Testis (tissue), 2 donors: ENCODE measurements at regions not wholly inside any gene's neighbourhood (a gene's known extent, or its start where the extent isn't known, plus 50 kb on each side); places are given as distances from the start of the nearest gene placed in this dataset.
"Not testable (repeated sequence)": the region's sequence is repeated elsewhere in the genome, so short reads cannot be mapped to it uniquely, and the experiment has no call there.

ENCODE experiments used
- POLR2A ChIP-seq: fragments of 450-650 bp; IDR thresholded peaks from one replicate; pipeline ENCODE4 v1.6.1; 2017; ENCODE audit warnings: antibody characterized with exemption, mild to moderate bottlenecking, moderate library complexity
- TF ChIP-seq, protein P1 (sequence below), 3 experiments: fragments of 450-650 bp in 2 of 3; fragments of 200-600 bp in 1 of 3; sonication (generic) in 1 of 3; IDR thresholded peaks; one replicate each; pipeline ENCODE4 v1.5.1; 2016 to 2019; ENCODE audit warnings: antibody characterized with exemption in 3 of 3, mild to moderate bottlenecking in 2 of 3, moderate library complexity in 1 of 3

DNA sequence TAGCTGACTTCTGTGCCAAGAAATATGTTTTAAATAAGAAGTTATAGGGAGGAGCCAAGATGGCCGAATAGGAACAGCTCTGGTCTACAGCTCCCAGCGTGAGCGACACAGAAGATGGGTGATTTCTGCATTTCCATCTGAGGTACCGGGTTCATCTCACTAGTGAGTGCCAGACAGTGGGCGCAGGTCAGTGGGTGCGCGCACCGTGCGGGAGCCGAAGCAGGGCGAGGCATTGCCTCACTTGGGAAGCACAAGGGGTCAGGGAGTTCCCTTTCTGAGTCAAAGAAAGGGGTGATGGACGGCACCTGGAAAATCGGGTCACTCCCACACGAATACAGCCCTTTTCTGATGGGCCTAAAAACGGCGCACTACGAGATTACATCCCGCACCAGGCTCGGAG lies 92.1 kb downstream of the OR4A15 start:
- TF ChIP-seq, protein P1, sequence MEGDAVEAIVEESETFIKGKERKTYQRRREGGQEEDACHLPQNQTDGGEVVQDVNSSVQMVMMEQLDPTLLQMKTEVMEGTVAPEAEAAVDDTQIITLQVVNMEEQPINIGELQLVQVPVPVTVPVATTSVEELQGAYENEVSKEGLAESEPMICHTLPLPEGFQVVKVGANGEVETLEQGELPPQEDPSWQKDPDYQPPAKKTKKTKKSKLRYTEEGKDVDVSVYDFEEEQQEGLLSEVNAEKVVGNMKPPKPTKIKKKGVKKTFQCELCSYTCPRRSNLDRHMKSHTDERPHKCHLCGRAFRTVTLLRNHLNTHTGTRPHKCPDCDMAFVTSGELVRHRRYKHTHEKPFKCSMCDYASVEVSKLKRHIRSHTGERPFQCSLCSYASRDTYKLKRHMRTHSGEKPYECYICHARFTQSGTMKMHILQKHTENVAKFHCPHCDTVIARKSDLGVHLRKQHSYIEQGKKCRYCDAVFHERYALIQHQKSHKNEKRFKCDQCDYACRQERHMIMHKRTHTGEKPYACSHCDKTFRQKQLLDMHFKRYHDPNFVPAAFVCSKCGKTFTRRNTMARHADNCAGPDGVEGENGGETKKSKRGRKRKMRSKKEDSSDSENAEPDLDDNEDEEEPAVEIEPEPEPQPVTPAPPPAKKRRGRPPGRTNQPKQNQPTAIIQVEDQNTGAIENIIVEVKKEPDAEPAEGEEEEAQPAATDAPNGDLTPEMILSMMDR (IDR thresholded peaks at IDR 0.05), result not testable (repeated sequence)
- not testable (repeated sequence) for TF ChIP-seq POLR2A
